ENCODE measurements at regions not wholly inside any gene's neighbourhood (a gene's known extent, or its start where the extent isn't known, plus 50 kb on each side); places are given as distances from the start of the nearest gene placed in this dataset.

DNA sequence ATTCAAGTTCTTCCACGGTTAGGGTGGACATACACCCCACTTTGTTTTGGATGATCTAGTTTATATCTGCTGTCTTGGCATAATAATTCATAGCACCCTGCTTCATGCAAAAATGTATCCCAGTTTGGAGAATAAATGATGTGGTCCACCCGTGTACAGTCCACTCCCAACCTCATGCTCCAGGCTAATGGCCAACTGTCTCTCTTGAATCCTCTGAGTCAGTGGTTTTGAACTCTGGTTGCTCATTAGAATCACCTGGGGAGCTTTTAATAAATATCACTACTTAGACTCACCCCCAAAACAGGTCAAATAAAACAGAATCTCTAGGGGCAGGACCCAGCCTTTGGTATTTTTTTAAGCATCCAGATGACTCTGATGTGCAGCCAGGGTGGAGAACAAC is 78.5 kb downstream of the SDC1 start:
- Histone ChIP-seq H4K20me1 (replicated peaks; ENCODE audit: control insufficient read depth, insufficient read depth, low read length) (no peaks in the 10 kb centered on the region), H3K4me3 (no peak overlapping the region), H3K4me2 (ENCODE audit: insufficient read depth, low read length) (peak overlapping the region; percentile 34; the same call in 1 of the 2 replicates), H3K9ac (ENCODE audit: insufficient read depth in 1 of 2, low read depth in 2 of 2, low read length in 2 of 2) (peak overlapping the region in 1 of 2 experiments; percentile 83; a peak in 1 of 4 replicates), H3K4me1 (replicated peaks in 1 of 2; ENCODE audit: control insufficient read depth in 2 of 2, insufficient read depth in 2 of 2, low read length in 2 of 2) (peaks cover 16 to 35% of the 10 kb centered on the region in 2 experiments), H3K9me3 (replicated peaks; ENCODE audit: control insufficient read depth, insufficient read depth, low read depth, low read length) (no peaks in the 10 kb centered on the region), H2AFZ (ENCODE audit: low read depth, low read length) (peak overlapping the region; percentile 77), H3K27me3 (ENCODE audit: control insufficient read depth in 2 of 2, insufficient read depth in 2 of 2, low read length in 2 of 2) (peaks cover 0 to 4% of the 10 kb centered on the region in 2 experiments; a peak in 1 of 5 replicates), H3K79me2 (ENCODE audit: control insufficient read depth, insufficient read depth, low read length) (no peaks in the 10 kb centered on the region), H3K9me1 (ENCODE audit: control insufficient read depth, insufficient read depth, low read length) (no peaks in the 10 kb centered on the region), H3K36me3 (ENCODE audit: control insufficient read depth, insufficient read depth, low read length) (no peaks in the 10 kb centered on the region), H3K27ac (ENCODE audit: extremely low read depth, low read depth, low read length) (no peak overlapping the region)
- 8% methylated on average over 2 of the region's 2 CpGs for WGBS (ENCODE audit: insufficient coverage, low coverage, missing lambda C conversion rate)
- ChIA-PET CTCF (ENCODE audit: low intra/inter-chr PET ratio) (no interaction called here), POLR2A (interaction anchor here (1.2 kb wide), 1 partner anchor 254 kb away, joined by 3 read pairs; no protein-coding TSS in a partner anchor)
- in situ Hi-C loops (cut with MboI) (no loop called here), intact Hi-C loops (cut with micrococcal nuclease) (no loop called here)
- DNase-seq (ENCODE audit: extremely low read depth in 1 of 4, low spot score in 3 of 4) (no peak), FAIRE-seq (peak; percentile 55), ATAC-seq (no peak)
- BruUV-seq (replicated peaks), result no TSS peak
- TF ChIP-seq SUPT5H (IDR thresholded peaks at IDR 0.05), result no peak
- no peak for TF ChIP-seq HSF4 (CRISPR knock-in tag; IDR thresholded peaks at IDR 0.05; ENCODE audit: borderline replicate concordance)
- TF ChIP-seq, protein P1, sequence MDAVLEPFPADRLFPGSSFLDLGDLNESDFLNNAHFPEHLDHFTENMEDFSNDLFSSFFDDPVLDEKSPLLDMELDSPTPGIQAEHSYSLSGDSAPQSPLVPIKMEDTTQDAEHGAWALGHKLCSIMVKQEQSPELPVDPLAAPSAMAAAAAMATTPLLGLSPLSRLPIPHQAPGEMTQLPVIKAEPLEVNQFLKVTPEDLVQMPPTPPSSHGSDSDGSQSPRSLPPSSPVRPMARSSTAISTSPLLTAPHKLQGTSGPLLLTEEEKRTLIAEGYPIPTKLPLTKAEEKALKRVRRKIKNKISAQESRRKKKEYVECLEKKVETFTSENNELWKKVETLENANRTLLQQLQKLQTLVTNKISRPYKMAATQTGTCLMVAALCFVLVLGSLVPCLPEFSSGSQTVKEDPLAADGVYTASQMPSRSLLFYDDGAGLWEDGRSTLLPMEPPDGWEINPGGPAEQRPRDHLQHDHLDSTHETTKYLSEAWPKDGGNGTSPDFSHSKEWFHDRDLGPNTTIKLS (IDR thresholded peaks at IDR 0.05; ENCODE audit: borderline replicate concordance, low read depth), result no peak
- TF ChIP-seq, protein P2, sequence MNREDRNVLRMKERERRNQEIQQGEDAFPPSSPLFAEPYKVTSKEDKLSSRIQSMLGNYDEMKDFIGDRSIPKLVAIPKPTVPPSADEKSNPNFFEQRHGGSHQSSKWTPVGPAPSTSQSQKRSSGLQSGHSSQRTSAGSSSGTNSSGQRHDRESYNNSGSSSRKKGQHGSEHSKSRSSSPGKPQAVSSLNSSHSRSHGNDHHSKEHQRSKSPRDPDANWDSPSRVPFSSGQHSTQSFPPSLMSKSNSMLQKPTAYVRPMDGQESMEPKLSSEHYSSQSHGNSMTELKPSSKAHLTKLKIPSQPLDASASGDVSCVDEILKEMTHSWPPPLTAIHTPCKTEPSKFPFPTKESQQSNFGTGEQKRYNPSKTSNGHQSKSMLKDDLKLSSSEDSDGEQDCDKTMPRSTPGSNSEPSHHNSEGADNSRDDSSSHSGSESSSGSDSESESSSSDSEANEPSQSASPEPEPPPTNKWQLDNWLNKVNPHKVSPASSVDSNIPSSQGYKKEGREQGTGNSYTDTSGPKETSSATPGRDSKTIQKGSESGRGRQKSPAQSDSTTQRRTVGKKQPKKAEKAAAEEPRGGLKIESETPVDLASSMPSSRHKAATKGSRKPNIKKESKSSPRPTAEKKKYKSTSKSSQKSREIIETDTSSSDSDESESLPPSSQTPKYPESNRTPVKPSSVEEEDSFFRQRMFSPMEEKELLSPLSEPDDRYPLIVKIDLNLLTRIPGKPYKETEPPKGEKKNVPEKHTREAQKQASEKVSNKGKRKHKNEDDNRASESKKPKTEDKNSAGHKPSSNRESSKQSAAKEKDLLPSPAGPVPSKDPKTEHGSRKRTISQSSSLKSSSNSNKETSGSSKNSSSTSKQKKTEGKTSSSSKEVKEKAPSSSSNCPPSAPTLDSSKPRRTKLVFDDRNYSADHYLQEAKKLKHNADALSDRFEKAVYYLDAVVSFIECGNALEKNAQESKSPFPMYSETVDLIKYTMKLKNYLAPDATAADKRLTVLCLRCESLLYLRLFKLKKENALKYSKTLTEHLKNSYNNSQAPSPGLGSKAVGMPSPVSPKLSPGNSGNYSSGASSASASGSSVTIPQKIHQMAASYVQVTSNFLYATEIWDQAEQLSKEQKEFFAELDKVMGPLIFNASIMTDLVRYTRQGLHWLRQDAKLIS (CRISPR knock-in tag; IDR thresholded peaks at IDR 0.05), result no peak
- TF ChIP-seq TCF3 (CRISPR knock-in tag; IDR thresholded peaks at IDR 0.05), result no peak
- TF ChIP-seq, protein P3, sequence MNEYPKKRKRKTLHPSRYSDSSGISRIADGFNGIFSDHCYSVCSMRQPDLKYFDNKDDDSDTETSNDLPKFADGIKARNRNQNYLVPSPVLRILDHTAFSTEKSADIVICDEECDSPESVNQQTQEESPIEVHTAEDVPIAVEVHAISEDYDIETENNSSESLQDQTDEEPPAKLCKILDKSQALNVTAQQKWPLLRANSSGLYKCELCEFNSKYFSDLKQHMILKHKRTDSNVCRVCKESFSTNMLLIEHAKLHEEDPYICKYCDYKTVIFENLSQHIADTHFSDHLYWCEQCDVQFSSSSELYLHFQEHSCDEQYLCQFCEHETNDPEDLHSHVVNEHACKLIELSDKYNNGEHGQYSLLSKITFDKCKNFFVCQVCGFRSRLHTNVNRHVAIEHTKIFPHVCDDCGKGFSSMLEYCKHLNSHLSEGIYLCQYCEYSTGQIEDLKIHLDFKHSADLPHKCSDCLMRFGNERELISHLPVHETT (CRISPR knock-in tag; conservative IDR thresholded peaks at IDR 0.05 in 1 of 2, IDR thresholded peaks at IDR 0.05 in 1 of 2), result no peak
- TF ChIP-seq, protein P4, sequence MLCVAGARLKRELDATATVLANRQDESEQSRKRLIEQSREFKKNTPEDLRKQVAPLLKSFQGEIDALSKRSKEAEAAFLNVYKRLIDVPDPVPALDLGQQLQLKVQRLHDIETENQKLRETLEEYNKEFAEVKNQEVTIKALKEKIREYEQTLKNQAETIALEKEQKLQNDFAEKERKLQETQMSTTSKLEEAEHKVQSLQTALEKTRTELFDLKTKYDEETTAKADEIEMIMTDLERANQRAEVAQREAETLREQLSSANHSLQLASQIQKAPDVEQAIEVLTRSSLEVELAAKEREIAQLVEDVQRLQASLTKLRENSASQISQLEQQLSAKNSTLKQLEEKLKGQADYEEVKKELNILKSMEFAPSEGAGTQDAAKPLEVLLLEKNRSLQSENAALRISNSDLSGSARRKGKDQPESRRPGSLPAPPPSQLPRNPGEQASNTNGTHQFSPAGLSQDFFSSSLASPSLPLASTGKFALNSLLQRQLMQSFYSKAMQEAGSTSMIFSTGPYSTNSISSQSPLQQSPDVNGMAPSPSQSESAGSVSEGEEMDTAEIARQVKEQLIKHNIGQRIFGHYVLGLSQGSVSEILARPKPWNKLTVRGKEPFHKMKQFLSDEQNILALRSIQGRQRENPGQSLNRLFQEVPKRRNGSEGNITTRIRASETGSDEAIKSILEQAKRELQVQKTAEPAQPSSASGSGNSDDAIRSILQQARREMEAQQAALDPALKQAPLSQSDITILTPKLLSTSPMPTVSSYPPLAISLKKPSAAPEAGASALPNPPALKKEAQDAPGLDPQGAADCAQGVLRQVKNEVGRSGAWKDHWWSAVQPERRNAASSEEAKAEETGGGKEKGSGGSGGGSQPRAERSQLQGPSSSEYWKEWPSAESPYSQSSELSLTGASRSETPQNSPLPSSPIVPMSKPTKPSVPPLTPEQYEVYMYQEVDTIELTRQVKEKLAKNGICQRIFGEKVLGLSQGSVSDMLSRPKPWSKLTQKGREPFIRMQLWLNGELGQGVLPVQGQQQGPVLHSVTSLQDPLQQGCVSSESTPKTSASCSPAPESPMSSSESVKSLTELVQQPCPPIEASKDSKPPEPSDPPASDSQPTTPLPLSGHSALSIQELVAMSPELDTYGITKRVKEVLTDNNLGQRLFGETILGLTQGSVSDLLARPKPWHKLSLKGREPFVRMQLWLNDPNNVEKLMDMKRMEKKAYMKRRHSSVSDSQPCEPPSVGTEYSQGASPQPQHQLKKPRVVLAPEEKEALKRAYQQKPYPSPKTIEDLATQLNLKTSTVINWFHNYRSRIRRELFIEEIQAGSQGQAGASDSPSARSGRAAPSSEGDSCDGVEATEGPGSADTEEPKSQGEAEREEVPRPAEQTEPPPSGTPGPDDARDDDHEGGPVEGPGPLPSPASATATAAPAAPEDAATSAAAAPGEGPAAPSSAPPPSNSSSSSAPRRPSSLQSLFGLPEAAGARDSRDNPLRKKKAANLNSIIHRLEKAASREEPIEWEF (CRISPR knock-in tag; IDR thresholded peaks at IDR 0.05), result no peak
- no peak for TF ChIP-seq BRCA1 (IDR thresholded peaks at IDR 0.05)
- TF ChIP-seq BRCA1 (CRISPR knock-in tag; IDR thresholded peaks at IDR 0.05), result no peak
- TF ChIP-seq SLC30A9 (CRISPR knock-in tag; IDR thresholded peaks at IDR 0.05), result no peak

Measured in K562 (cell line).